Stimulated activated CD8-positive, alpha-beta memory T cell treated with anti-CD3 and anti-CD28 coated beads, Interleukin-2, amount 100 ng/mL, for 1 hour (primary cell): ENCODE measurements at regions not wholly inside any gene's neighbourhood (a gene's known extent, or its start where the extent isn't known, plus 50 kb on each side); places are given as distances from the start of the nearest gene placed in this dataset.
"Not testable (repeated sequence)": the region's sequence is repeated elsewhere in the genome, so short reads cannot be mapped to it uniquely, and the experiment has no call there.

Source experiments
- DNase-seq, 2 donors: peaks; one replicate each; pipeline ENCODE4 v3.0.0-alpha.2; 2020; ENCODE audit warnings: low read depth in 2 of 2

DNA sequence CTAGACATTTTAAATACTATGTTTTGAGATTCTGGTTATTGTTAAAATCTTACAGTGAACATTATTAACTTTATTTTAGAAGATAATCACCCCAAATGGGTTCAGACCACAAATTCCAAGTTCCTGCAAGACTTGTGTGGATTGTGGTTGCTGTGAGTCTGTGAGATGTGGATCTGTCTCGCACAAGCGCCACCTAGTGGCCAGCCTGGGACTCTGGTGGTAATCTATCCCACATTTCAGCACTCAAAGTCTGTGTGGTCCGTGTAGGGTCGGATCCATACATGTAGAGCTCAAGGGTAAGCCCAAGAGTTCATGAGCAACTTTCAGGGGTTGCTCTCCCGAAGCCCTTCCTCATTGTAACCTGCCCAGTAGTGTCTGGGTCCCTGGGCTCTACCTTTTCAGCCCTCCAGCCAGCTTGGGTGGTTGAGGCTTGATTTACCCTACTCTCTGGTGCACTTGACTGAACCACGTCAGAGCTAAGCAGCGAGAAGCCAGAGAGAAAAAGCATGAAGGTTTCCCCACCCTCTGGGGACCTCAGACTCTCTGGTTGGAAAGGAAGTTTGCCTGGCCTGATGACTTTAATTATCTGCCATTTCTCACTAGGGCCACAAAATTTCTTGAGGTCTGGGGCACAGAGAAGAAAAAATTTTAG is 129.2 kb downstream of the ARHGAP11B start:
- peak; percentile 21 to 52 for DNase-seq

DNA sequence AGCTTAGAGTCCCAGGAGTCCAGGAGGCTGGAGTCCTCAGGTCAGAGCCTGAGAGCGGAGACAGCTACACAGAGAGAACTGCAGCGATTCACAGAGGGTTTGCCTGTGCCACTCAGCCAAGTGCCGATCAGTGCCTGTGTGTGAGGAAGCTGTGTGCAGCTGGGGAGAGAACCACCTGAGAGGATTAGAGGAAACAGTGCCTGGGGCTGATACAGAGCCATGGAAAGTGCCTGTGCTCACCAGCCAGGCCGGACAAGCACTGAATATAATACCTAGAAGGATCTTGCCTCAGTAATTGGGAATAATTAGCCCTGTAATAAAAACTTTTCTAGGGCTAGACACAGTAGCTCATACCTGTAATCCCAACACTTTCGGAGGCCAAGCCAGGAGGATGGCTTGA is 134.7 kb downstream of the ARHGAP11B start:
- not testable (repeated sequence) for DNase-seq

DNA sequence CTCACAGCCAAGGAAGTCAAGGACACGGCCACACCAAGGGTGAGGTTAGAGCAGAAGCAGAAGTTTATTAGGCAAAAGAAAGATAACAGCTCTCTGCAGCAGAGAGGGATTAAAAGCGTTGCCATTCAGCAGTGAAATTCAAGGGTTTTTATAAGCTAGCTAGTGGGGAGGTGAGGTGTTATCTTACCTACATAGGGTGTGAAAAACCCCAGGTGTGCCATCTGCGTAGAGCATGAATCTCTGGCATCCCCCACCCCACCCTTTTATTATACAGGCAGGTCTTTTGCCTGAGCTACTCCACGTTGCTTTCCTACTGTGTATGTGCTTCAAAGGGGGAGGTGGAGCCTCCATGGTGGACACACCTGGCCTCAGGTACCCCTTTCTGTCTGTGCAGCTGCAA is 135.4 kb downstream of the ARHGAP11B start:
- not testable (repeated sequence) for DNase-seq

DNA sequence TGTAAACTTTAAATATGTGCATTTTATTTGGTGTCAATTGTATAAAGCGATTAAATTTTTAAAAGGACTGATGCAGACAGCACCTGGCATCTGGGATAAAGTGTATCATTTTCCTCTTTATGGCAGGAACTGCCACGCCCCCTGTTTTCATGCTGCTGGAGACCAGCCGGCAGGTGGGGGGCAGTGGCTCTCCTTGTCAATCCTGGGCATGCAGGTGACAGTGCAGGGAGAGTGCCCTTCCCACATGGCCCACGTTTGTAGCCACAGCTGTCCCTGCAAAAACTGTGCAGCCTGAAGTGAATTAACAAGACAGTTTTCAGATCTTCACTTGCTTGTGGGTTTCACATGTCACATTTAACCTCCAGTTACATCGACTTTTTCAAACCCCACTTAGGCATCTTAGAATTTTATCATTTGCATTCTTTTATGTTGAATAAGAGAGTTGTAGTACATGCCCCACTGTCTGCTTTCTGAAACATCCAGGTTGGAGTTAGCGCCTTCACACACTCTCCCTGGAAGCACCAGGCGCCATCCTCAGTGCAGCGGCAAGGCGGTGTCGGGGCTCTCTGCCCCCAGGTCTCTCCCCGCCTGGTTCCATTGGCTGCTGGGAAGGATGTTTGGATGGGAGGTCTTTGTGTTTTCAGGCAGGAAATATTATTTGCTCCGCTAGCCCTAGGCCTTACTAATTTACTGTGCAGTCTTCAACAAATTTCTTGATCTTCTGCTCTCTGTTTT is 134.2 kb upstream of the FAN1 start:
- DNase-seq, result not testable (repeated sequence)

DNA sequence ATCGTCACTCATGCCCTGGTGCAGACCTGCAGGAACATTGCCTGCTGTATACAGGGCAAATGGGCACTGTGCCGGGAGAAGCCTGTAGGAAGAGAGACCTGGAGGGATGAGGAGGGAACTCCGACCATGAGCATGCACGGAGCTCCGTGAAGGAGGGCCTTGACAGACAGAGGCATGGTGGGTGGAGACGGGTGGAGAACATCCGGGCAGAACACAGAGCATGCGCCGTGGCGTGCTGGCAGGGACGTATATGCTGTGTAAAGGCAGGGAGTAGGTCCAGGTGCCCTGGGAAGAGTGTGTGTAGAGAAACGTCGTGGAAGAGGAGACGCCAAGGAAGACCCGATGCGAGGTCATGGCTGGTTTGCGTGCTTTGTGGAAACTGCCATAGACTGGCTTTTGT is 133.0 kb upstream of the FAN1 start:
- no peak for DNase-seq

DNA sequence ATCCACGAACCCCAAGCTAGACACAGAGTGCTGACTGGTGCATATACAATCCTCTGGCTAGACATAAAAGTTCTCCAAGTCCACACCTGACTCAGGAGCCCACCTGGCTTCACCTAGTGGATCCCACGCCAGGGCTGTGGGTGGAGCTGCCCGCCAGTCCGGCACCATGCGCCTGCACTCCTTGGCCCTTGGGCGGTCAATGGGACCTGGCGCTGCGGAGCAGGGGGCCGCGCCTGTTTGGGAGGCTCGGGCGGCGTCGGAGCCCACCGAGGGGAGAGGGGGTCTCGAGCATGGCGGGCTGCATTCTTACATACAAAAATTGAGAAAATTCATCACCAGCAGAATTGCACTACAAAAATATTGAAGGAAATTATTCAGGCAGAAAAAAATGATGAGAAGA is 120.7 kb upstream of the FAN1 start:
- DNase-seq, result no peak

DNA sequence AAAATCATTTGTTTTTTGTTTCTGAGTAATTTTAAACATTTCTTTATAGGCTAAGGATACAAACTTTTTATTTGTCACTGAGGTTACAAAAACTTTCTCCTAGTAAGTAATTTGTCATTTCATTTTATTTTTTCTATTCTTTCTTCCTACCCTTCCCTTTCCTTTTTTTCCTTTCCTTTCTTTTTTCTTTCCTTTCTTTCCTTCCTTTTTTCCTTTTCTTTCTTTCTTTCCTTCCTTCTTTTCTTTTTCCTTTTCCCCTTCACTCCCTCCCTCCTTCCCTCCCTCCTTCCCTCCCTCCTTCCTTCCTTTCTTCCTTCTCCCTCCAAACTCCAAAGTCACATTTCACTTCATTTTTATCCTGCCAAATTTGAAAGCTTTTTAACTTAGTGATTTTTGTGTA is 115.1 kb upstream of the FAN1 start:
- DNase-seq, result no peak

DNA sequence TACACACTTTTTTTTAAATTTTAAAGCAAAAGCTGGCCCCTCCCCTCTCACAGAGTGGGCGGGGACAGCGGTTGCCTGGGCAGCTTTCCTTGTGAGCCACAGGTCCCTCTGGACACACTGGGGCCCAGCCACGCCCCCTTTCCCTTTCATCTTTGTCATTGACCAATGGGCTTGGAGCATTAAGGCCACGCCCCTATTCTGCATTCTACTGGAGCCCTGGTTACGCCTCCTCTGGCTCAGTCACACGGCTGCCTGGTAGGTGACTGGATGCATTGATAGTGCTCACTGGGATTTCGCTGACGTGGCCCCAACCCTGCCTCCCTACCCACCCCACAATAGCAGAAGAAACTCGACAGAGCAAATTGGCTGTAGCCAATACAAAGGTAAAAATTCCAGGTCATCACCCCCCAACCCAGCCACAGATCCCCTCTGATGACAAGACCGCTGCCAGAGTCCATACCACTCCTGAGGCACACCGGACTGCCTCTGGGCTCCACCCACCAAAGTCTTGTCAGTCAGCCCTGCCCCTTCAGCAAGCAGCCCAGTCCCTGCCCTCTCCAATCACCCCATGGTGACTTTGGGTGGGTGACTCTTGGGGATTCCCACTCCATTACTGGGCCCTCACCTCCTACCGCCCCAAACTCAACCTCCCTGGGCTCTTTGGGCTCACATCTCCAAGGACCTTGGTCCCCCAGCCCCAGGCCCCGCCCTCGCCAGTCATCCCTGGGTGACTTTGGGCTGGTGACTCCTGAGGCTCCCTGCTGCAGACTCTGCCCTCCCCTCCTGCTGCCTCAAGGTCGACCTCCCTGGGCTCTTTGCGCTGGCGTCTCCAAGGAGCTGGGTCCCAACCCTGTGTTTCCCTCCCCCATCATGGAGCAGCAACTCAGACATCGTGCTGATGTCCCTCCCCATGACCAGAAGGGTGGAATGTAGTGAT is 112.2 kb upstream of the FAN1 start:
- DNase-seq, result no peak

DNA sequence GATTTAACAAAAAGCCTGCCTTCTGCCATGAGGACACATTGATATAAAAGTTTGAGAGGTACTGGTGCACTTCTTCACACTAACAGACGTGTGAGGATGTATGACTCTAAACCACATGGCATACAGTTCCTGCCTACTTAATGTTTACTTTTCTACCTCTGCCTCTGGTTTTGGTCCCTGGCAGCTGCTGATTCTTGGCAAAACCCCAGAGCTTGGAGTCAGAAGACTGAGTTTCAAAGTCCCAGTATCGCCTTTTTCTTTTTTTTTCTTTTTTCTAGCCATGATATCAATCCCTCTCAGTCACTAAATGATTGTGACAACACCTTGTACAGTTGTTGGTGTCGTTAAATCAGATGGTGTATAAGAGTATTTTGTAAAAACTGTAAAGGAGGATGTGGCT is 110.9 kb upstream of the FAN1 start:
- not testable (repeated sequence) for DNase-seq

DNA sequence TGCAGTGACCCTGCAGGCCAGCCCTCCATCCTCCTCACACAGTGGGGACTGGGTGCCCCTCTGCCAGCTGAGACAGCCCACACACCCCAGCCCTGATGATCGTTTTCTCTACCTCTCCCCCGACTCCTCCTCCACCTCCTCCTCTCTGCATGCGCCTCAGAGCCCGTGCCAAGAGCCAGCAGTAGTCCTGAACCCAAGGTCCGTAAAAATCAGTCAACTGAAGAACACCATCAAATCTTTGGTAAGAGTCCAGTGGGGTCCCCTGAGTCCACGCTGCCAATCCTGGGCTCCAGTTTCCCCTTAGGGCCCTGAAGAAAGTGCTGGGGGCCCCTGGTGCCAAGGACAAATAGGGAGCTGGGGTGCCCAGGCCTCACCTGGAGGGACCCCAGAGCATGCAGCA is 109.3 kb upstream of the FAN1 start:
- DNase-seq, result no peak

DNA sequence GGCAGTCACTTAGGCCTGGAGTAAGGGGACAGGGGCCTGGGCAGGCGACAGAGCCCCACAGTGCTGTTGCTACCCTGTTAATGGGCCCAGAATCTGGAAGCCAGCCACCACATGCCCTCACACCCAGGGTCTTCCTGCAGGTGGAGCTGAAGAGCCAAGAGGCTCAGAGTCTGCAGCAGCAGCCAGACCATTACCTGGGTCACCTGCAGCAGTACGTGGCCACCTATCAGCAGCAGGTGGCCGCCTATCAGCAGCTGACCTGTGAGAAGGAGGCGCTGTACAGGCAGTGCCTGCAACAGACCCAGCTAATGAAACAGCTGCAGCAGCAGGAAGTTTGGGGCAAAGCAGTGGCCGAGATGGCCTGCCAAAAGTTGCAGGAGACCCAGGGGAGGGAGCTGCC is 104.2 kb upstream of the FAN1 start:
- not testable (repeated sequence) for DNase-seq

DNA sequence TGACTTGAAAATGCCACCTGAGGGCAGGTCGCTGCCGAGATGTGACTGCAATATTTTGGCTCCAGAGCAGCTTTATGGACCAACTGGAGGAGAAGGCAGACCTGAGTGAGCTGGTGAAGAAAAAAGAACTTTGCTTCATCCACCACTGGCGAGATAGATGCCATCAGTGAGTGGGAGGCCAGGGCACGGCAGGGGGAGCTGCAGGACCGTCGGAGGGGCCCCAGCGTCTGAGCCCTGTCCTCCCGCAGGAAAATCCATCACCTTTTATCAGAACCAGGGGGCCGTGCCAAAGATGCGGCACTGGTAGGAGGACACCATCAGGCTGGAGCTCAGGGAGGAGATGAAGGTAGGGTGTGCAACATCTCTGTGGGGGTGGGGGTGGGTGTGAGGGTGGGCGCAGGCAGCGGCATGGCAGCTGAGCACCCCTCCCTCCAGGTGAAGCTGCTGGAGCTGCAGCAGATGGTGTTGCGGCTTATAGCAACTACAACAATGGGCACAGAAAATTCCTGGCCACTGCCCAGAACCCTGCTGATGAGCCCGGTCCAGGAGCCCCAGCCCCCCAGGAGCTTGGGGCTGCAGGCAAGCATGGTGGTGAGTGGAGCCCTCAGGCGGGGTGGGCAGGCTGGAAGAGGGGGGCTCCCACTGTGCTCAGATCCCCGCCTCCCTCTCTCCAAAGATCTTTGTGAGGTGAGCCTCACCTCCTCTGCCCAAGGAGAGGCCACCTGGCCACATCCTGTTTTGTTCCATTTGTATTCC is 102.4 kb upstream of the FAN1 start:
- not testable (repeated sequence) for DNase-seq

DNA sequence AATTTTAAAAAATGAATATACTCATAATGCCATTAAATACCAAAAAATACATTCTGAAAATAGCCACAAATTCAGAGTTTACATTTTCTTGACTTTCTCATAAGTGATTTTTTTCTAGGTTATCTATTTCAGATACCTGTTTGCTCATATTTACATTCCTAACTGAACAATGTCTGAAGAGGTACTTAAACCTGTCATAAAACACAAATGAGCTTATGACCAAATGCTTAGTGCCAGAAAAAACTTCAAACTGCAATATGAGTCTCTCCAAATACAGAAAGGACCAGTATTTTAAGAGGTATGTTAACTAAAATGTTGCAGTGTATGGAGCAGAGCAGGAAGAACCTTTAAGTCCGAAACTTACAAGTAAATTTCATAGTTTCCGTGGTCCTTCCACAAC is 101.7 kb upstream of the FAN1 start:
- not testable (repeated sequence) for DNase-seq

DNA sequence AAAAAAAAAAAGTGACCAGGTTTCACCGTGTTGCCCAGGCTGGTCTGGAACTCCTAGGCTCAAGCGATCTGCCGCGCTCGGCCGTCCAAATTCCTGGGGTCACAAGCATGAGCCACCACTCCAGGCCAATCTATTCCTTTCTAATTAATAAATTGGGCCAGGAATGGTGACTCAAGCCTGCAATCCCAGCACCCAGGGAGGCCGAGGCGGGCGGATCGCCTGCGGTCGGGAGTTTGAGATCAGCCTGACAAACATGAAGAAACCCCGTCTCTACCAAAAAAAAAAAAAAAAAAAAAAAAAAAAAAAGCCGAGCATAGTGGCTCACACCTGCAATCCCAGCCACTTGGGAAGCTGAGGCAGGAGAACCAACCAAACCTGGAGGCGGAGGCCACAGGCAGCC is 100.0 kb upstream of the FAN1 start:
- not testable (repeated sequence) for DNase-seq

DNA sequence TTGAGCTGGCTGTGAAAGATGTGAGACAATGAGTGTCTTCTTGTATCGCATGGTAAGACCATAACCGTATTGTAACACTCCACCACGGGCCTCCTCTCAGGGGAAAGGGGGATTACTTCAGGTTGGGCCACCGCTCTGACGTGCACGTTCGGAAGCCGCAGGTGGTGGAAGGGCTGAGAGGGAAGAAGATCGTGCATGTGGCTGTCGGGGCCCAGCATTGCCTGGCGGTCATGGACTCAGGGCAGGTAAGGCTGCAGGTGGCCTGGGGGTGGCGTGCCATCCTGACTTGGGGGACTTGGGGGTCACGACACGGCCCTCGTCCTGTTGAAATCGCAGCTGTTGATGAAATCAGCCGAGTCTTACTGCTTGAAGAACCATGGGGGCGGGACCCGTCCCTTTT is 87.3 kb upstream of the FAN1 start:
- no peak for DNase-seq

DNA sequence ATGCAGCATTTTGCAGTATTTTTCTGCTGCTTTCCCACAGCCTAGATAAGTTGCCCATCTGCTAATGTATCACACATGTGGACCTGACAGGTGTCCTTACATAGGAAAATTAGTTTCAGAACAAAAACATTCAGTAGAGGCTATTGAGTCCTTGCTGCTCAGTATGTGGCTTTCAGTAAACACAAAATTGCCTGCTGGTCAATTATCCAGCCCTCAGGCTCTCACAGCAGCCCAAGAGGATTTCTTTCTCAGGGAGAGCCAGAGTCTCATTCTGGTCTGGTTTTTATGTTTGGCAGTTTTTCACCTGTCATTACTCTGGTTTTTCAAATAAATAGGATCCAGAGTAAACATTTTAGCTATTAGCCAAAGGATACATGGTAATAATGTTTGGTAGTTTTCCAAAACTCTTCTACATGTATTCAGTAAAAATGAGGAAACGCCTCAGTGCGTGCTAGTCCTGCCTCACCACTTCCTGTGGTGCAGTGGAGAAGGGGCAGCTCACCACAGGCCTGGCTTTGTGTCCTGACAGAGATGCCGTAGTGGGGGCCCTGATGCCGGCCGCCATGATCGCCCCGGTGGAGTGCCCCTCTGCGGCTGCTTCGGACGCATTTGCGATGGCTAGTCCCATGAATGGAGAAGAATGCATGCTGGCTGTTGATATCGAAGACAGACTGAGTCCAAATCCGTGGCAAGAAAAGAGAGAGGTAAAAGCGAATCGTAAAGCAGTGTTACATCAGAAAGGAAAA is 80.5 kb upstream of the FAN1 start:
- DNase-seq, result peak in 1 of 2 donors; percentile 25

DNA sequence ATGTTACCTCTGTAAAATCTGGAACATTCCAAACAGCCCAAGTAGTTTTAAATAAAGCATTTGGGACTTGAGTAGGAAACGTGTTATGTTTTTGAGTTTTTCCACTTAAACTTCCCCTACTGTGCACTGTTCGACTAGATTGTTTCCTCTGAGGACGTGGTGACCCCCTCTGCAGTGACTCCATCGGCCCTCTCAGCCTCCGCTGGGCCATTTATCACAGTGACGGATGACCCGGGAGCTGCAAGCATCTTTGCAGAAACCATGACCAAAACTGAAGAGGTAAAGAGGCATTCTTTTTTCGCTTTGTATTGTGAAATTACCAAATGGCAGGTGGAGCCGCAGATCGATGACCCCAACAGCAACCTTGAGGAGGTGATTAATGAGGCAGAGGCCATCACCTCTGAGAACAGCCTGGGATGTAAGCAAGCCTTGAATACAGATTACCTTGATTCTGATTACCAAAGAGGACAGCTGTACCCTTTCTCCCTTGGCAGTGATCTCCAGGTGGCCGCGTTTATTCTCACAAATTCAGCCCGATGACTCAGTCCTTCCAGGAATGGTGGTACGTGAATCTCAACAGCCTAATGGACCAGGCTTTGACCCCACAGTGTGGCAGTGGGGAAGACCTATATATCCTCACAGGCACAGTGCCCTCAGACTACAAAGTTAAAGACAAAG is 79.1 kb upstream of the FAN1 start:
- no peak for DNase-seq

DNA sequence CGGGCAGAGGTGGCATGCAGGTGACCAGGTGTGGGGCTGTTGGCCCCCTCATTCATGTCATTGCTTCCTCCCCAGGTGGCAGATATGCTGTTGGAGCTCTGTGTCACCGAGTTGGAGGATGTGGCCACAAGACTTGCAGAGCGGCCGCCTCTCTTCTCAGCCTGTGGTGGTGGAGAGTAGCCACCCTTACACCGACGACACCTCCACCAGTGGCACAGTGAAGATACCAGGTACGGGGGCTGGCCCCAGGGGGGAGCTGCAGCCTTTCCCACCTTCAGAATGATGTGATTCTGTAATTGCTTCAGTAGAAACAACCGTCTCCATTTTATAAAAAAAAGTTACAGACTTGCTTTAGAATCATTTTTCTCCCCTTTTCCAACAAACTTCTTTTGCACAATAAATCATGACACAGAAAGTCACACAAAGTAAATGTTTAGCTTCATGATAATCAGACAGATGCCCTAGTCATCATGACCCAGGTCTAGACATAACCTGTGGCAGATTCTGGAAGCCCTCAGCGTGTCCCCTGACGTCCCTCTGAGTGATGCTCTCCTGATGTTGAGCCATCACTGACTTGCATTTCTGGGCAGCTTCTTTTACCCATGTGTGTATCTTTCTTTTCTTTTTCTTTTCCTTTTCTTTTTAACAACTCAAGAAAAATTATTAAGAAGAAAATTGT is 76.0 kb upstream of the FAN1 start:
- no peak for DNase-seq

DNA sequence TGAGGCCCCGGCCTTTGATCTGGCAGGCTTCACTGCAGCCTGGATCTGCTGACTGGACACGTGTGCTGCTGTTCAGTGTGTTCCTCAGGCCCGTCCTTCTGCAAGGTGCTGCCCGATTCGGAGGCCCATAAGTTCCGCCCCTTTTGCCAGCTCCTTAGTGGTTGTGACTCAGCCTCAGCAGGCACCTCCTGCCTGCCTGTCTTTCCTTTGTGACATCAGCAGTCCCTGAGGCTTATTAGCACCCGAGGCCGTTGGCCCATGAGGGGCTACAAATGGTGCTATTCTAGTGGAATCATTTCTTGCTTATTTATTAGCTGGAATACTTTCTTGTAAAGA is 75.4 kb upstream of the FAN1 start:
- DNase-seq, result not testable (repeated sequence)

DNA sequence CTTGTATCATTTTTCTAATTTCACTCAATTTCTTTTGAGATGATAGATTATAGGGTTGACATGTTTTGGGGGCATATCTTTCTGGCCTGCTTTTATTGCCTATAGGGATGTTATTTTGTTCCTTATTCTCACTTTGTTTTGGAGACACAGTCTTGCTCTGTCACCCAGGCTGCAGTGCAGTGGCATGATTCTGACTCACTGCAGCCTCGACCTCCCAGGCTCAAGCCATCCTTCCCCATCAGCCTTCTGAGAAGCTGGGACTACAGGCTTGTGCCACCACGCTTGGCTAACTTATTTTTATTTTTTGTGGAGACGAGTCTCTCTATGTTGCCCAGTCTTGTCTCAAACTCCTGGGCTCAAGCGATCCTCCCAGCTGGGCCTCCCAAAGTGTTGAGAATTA is 72.8 kb upstream of the FAN1 start:
- DNase-seq, result no peak
